ENCODE measurements at regions not wholly inside any gene's neighbourhood (a gene's known extent, or its start where the extent isn't known, plus 50 kb on each side); places are given as distances from the start of the nearest gene placed in this dataset.

GRCh38 chr4:155430895-155431795 is 54.4 kb upstream of the MAP9 start:
- TF ChIP-seq CTCF (optimal IDR thresholded peaks at IDR 0.05 in 1 of 3, IDR thresholded peaks at IDR 0.05 in 1 of 3, conservative IDR thresholded peaks at IDR 0.05 in 1 of 3; ENCODE audit: extremely low read depth in 1 of 3, insufficient read depth in 2 of 3, low read length in 3 of 3): no peak
- TF ChIP-seq EZH2 (IDR thresholded peaks at IDR 0.05; ENCODE audit: low read length): no peak
